ENCODE measurements at regions not wholly inside any gene's neighbourhood (a gene's known extent, or its start where the extent isn't known, plus 50 kb on each side); places are given as distances from the start of the nearest gene placed in this dataset.

GRCh38 chr4:111681270-111681669 lies 464.0 kb upstream of the FAM241A start:
- no peaks in the 10 kb centered on the region for H3K9me3 ChIP-seq (replicated peaks; ENCODE audit: control insufficient read depth, insufficient read depth, low read length)
- H3K27me3 ChIP-seq (ENCODE audit: control insufficient read depth in 2 of 2, insufficient read depth in 2 of 2, low read length in 2 of 2) = no peaks in the 10 kb centered on the region
- no peak overlapping the region for H3K4me3 ChIP-seq (replicated peaks in 1 of 3; ENCODE audit: insufficient read depth in 1 of 3, low read depth in 1 of 3, low read length in 3 of 3)
- H3K9ac ChIP-seq (replicated peaks; ENCODE audit: extremely low read depth, insufficient read depth, low read length) = no peak overlapping the region
- TF ChIP-seq GATA2 (IDR thresholded peaks at IDR 0.05; ENCODE audit: insufficient read depth, insufficient read length, low read depth, low read length) (no peak), FOS (IDR thresholded peaks at IDR 0.05; ENCODE audit: borderline replicate concordance, insufficient read depth, low read length) (no peak), POLR2AphosphoS5 (IDR thresholded peaks at IDR 0.05; ENCODE audit: insufficient read depth, low read depth, low read length) (no peak), POLR2A (IDR thresholded peaks at IDR 0.05; ENCODE audit: low read depth, low read length) (no peak), EZH2 (IDR thresholded peaks at IDR 0.05; ENCODE audit: borderline replicate concordance, low read depth, low read length, severe bottlenecking) (no peak), JUN (IDR thresholded peaks at IDR 0.05; ENCODE audit: borderline replicate concordance, insufficient read depth, insufficient read length, low read depth) (no peak), MYC (IDR thresholded peaks at IDR 0.05; ENCODE audit: low read depth, low read length) (no peak), CTCF (IDR thresholded peaks at IDR 0.05; ENCODE audit: extremely low read depth in 1 of 2, insufficient read depth in 1 of 2, low read depth in 1 of 2, low read length in 2 of 2) (no peak), MAX (IDR thresholded peaks at IDR 0.05; ENCODE audit: insufficient read depth, insufficient read length) (no peak)
- FAIRE-seq (no peak), DNase-seq (ENCODE audit: low read depth, low spot score) (no peak)
- H3K27ac ChIP-seq (ENCODE audit: insufficient read depth, low read depth, low read length) = no peak overlapping the region
- H3K9me1 ChIP-seq (replicated peaks; ENCODE audit: control insufficient read depth, extremely low read depth, insufficient read depth, low read length) = no peaks in the 10 kb centered on the region
- no peak overlapping the region for H3K4me2 ChIP-seq (ENCODE audit: insufficient read depth, low read length)
- H3K79me2 ChIP-seq (ENCODE audit: control insufficient read depth, insufficient read depth, low read length) = no peaks in the 10 kb centered on the region
- BruUV-seq (replicated peaks) = no TSS peak
- H3K36me3 ChIP-seq (ENCODE audit: control insufficient read depth in 2 of 2, extremely low read depth in 1 of 2, insufficient read depth in 2 of 2, low read length in 2 of 2) = no peaks in the 10 kb centered on the region
- dilution Hi-C loops (cut with MboI; ENCODE audit: extremely low pct_ligation_motif_present, low sequenced_read_pairs) (no loop called here), intact Hi-C loops (cut with micrococcal nuclease) (no loop called here)
- H4K20me1 ChIP-seq (replicated peaks; ENCODE audit: control insufficient read depth, extremely low read depth, insufficient read depth, low read length) = no peaks in the 10 kb centered on the region
- H3K4me1 ChIP-seq (ENCODE audit: control insufficient read depth, extremely low read depth, insufficient read depth, low read length) = peaks cover 20% of the 10 kb centered on the region
- no peak overlapping the region for H2AFZ ChIP-seq (ENCODE audit: low read depth, low read length)
- CTCF ChIA-PET = no interaction called here
- POLR2A ChIA-PET = no interaction called here

All from endothelial cell of umbilical vein (primary cell).